ENCODE measurements at regions not wholly inside any gene's neighbourhood (a gene's known extent, or its start where the extent isn't known, plus 50 kb on each side); places are given as distances from the start of the nearest gene placed in this dataset.
A peak's percentile ranks its signal among the peaks of the same experiment; 100 is the strongest.
"Not testable (repeated sequence)": the region's sequence is repeated elsewhere in the genome, so short reads cannot be mapped to it uniquely, and the experiment has no call there.

DNA sequence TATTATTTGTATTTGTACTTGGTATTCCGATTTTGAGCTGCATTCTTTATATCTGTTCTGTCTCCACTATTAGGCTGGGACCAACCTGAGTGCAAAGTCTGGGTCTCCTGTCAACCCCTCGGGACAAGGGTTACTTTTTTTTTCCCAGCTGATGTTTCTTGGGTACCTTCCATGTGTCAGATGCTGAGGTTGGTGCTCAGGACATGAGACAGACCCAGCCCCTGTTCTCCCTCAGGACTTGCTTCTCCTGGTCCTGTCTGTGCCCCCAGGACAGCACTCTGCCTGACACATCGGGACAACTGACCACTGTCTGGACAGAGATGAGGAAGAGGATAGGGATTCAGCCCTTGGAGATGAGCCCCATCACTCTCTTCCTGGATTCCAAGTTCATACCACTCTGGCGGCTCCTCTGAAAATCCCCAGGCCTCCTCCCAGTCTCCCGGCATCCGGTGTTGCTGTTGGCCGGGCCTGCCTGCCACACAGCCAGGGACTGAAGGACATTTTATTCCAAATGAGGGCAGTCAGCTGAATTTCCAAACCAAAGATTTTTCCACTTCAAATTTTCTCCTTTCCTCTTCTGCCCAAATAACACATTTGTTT lies 55.6 kb upstream of the FMOD start:
- H2AFZ ChIP-seq, result no peak overlapping the region
- no peak for DNase-seq (ENCODE audit: low spot score)
- peak overlapping the region; percentile 60 for H3K27ac ChIP-seq

DNA sequence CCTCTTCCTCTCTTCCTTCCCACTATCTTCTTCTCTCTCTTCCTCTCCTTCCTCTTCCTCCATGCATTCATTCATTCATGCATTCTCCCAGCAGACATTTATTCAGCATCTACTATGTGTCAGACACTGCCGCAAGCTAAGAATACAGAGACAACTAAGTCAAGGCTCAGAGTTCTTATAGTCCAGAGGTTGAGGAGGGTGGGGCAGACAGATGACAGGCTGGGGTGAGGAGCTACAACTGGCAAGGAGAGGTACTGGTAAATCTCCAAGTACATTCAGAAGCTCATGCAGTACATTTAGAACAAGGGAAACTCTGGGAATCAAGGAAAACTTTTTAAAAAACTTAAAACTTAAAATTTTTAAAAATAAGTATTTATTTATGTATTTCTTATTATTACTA lies 56.4 kb upstream of the FMOD start:
- no peaks in the 10 kb centered on the region for H4K20me1 ChIP-seq (ENCODE audit: insufficient read depth, poor library complexity, severe bottlenecking)
- H3K4me3 ChIP-seq, result no peak overlapping the region
- no peak overlapping the region for H3K4me2 ChIP-seq
- no peak overlapping the region for H2AFZ ChIP-seq
- no peaks in the 10 kb centered on the region for H3K79me2 ChIP-seq
- WGBS (ENCODE audit: low lambda C conversion rate, missing lambda C conversion rate), result 94% methylated on average over 1 of the region's 1 CpG
- no peaks in the 10 kb centered on the region for H3K9me2 ChIP-seq (replicated peaks; ENCODE audit: insufficient read depth)
- DNase-seq (ENCODE audit: low spot score), result no peak
- peak overlapping the region; percentile 60 for H3K27ac ChIP-seq
- H3K36me3 ChIP-seq (replicated peaks; ENCODE audit: insufficient read depth, low read depth), result no peaks in the 10 kb centered on the region
- H3K27me3 ChIP-seq, result no peaks in the 10 kb centered on the region
- TF ChIP-seq EZH2phosphoT487 (IDR thresholded peaks at IDR 0.05; ENCODE audit: low read depth, severe bottlenecking, unreplicated experiment) (no peak), EZH2 (IDR thresholded peaks at IDR 0.05; ENCODE audit: borderline replicate concordance) (no peak)
- no peaks in the 10 kb centered on the region for H3K9me3 ChIP-seq (ENCODE audit: low read depth)
- peaks cover 11% of the 10 kb centered on the region for H3K4me1 ChIP-seq (ENCODE audit: insufficient read depth)

More for the DNA sequence above, 55.6 kb upstream of the FMOD start:
- peaks cover 14% of the 10 kb centered on the region for H3K4me1 ChIP-seq (ENCODE audit: insufficient read depth)
- no peaks in the 10 kb centered on the region for H3K79me2 ChIP-seq
- no peak overlapping the region for H3K4me3 ChIP-seq
- H3K36me3 ChIP-seq (replicated peaks; ENCODE audit: insufficient read depth, low read depth), result no peaks in the 10 kb centered on the region
- no peaks in the 10 kb centered on the region for H3K9me2 ChIP-seq (replicated peaks; ENCODE audit: insufficient read depth)
- H3K27me3 ChIP-seq, result no peaks in the 10 kb centered on the region
- H3K9me3 ChIP-seq (ENCODE audit: low read depth), result no peaks in the 10 kb centered on the region
- 56% methylated on average over 7 of the region's 7 CpGs for WGBS (ENCODE audit: low lambda C conversion rate, missing lambda C conversion rate)
- TF ChIP-seq EZH2phosphoT487 (IDR thresholded peaks at IDR 0.05; ENCODE audit: low read depth, severe bottlenecking, unreplicated experiment), result no peak
- TF ChIP-seq EZH2 (IDR thresholded peaks at IDR 0.05; ENCODE audit: borderline replicate concordance), result no peak
- TF ChIP-seq, protein P1, sequence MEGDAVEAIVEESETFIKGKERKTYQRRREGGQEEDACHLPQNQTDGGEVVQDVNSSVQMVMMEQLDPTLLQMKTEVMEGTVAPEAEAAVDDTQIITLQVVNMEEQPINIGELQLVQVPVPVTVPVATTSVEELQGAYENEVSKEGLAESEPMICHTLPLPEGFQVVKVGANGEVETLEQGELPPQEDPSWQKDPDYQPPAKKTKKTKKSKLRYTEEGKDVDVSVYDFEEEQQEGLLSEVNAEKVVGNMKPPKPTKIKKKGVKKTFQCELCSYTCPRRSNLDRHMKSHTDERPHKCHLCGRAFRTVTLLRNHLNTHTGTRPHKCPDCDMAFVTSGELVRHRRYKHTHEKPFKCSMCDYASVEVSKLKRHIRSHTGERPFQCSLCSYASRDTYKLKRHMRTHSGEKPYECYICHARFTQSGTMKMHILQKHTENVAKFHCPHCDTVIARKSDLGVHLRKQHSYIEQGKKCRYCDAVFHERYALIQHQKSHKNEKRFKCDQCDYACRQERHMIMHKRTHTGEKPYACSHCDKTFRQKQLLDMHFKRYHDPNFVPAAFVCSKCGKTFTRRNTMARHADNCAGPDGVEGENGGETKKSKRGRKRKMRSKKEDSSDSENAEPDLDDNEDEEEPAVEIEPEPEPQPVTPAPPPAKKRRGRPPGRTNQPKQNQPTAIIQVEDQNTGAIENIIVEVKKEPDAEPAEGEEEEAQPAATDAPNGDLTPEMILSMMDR (IDR thresholded peaks at IDR 0.05; ENCODE audit: poor library complexity), result no peak
- no peak overlapping the region for H3K4me2 ChIP-seq
- no peaks in the 10 kb centered on the region for H4K20me1 ChIP-seq (ENCODE audit: insufficient read depth, poor library complexity, severe bottlenecking)

DNA sequence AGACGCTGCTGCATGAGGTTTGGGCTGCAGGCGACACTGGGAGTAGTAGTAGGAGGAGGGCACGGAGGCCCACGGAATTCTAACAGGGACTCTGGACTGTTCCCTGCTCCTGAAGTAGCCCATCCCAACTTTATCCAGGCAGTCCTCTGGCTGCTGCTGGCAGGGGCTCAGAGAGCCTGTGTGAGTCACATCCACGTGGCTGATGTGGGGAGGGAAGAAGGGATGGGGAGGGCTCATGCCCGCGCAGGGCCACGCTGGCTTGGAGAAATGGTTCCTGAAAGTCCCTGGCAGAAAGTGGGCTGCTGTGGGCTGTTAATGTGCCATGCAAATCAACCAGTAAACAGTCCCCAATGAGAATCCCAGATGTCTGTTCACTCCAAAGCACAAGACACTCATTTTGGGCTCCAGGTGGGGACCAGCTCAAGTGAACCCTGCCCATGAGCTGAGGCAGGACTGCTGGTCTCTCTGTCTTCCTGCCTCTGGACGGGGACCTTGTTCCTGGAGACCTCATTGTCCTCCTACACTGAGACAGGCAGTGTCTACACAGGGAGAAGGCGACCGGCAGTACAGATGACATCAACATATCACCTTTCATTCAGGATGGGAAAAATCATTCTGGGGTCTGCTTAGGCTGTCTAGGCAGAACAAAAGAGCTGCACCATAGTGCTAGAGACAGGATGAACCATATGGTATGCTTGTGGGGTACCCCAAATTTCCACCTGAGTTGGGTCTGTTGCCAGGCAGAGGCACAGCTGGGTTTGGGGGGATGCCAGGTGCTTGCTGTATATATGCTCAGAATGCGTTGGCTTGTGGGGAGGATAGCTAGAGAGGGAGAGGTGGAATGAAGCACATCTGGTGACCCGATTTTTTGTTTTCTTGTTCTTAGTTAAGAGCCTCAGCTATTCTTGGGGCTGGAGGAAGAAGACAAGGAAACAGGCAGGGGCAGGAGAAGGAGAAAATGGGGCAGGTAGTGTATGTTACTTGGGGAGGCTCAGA lies 57.9 kb upstream of the FMOD start:
- WGBS (ENCODE audit: low lambda C conversion rate, missing lambda C conversion rate), result 68% methylated on average over 13 of the region's 13 CpGs
- no peaks in the 10 kb centered on the region for H4K20me1 ChIP-seq (ENCODE audit: insufficient read depth, poor library complexity, severe bottlenecking)
- peak; percentile 73 for DNase-seq (ENCODE audit: low spot score)

DNA sequence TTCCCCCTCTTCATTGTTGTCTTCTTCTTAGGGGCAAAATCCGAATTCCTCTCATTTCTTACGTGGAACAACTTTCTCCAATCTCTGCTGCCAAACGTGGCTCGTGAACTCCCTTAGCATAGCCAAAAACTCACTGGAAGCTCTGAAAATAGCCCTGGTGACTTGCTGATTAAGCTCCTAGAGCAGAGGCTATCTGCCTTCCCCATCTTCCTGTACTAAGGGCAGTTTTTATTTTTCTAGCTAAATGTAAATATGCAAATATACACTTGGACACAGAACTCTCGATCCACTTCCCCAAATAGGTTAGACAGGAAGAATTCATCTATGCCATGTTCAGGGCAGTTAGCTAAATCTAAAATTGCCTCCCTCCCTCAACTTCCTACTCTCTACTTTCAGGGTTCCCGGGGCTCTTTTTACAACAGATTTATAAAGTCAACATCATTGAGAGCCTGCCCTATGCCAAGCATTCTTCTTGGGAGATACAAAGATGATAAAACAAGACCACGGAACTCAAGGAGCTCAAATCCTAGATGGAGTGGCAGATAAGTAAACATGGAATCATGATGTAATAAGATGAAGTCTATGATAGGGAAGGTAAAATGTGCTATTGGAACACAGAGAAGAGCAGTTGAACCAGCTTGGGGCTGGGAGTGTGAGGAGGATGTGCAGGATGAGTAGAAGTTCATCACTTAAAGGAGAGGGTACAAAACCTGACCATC lies 59.4 kb upstream of the FMOD start:
- Histone ChIP-seq H3K9me2 (replicated peaks; ENCODE audit: insufficient read depth) (no peaks in the 10 kb centered on the region), H3K27me3 (no peaks in the 10 kb centered on the region), H3K4me2 (no peak overlapping the region), H3K27ac (no peak overlapping the region), H3K4me1 (ENCODE audit: insufficient read depth) (peaks cover 10% of the 10 kb centered on the region), H3K4me3 (no peak overlapping the region), H4K20me1 (ENCODE audit: insufficient read depth, poor library complexity, severe bottlenecking) (no peaks in the 10 kb centered on the region), H2AFZ (no peak overlapping the region), H3K36me3 (replicated peaks; ENCODE audit: insufficient read depth, low read depth) (no peaks in the 10 kb centered on the region), H3K9me3 (ENCODE audit: low read depth) (no peaks in the 10 kb centered on the region), H3K79me2 (no peaks in the 10 kb centered on the region)
- TF ChIP-seq EZH2 (IDR thresholded peaks at IDR 0.05; ENCODE audit: borderline replicate concordance), result no peak
- TF ChIP-seq EZH2phosphoT487 (IDR thresholded peaks at IDR 0.05; ENCODE audit: low read depth, severe bottlenecking, unreplicated experiment), result no peak
- TF ChIP-seq, protein P1 (IDR thresholded peaks at IDR 0.05; ENCODE audit: poor library complexity), result no peak
- 70% methylated on average over 7 of the region's 7 CpGs for WGBS (ENCODE audit: low lambda C conversion rate, missing lambda C conversion rate)
- DNase-seq (ENCODE audit: low spot score), result no peak

More for the DNA sequence above, 57.9 kb upstream of the FMOD start:
- no peak overlapping the region for H3K4me3 ChIP-seq
- H3K79me2 ChIP-seq, result no peaks in the 10 kb centered on the region
- TF ChIP-seq EZH2phosphoT487 (IDR thresholded peaks at IDR 0.05; ENCODE audit: low read depth, severe bottlenecking, unreplicated experiment), result no peak
- TF ChIP-seq EZH2 (IDR thresholded peaks at IDR 0.05; ENCODE audit: borderline replicate concordance), result no peak
- H2AFZ ChIP-seq, result no peak overlapping the region
- H3K27ac ChIP-seq, result peak overlapping the region; percentile 83
- no peaks in the 10 kb centered on the region for H3K27me3 ChIP-seq
- H3K4me2 ChIP-seq, result no peak overlapping the region
- no peaks in the 10 kb centered on the region for H3K9me3 ChIP-seq (ENCODE audit: low read depth)
- no peaks in the 10 kb centered on the region for H3K36me3 ChIP-seq (replicated peaks; ENCODE audit: insufficient read depth, low read depth)
- H3K9me2 ChIP-seq (replicated peaks; ENCODE audit: insufficient read depth), result no peaks in the 10 kb centered on the region
- peaks cover 10% of the 10 kb centered on the region for H3K4me1 ChIP-seq (ENCODE audit: insufficient read depth)

DNA sequence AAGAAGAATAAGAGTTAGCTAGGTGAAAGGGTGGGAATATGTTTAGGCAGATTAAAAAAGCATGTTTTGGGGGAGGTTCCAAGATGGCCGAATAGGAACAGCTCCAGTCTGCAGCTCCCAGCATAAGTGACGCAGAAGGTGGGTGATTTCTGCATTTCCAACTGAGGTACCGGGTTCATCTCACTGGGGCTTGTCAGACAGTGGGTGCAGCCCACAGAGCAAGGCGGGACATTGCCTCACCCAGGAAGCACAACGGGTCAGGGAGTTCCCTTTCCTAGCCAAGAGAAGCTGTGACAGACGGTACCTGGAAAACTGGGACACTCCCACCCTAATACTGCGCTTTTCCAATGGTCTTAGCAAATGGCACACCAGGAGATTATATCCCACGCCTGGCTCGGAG lies 60.5 kb upstream of the FMOD start:
- H3K4me1 ChIP-seq (ENCODE audit: insufficient read depth); DNase-seq (ENCODE audit: low spot score); H2AFZ ChIP-seq; H4K20me1 ChIP-seq (ENCODE audit: insufficient read depth, poor library complexity, severe bottlenecking); H3K27me3 ChIP-seq; H3K4me2 ChIP-seq; H3K36me3 ChIP-seq (replicated peaks; ENCODE audit: insufficient read depth, low read depth); H3K9me2 ChIP-seq (replicated peaks; ENCODE audit: insufficient read depth); H3K4me3 ChIP-seq; H3K79me2 ChIP-seq; H3K27ac ChIP-seq; H3K9me3 ChIP-seq (ENCODE audit: low read depth): not testable (repeated sequence)
- WGBS (ENCODE audit: low lambda C conversion rate, missing lambda C conversion rate), result 94% methylated on average over 9 of the region's 9 CpGs

Data from hepatocyte (in vitro differentiated cells).